ENCODE measurements at regions not wholly inside any gene's neighbourhood (a gene's known extent, or its start where the extent isn't known, plus 50 kb on each side); places are given as distances from the start of the nearest gene placed in this dataset.

DNA sequence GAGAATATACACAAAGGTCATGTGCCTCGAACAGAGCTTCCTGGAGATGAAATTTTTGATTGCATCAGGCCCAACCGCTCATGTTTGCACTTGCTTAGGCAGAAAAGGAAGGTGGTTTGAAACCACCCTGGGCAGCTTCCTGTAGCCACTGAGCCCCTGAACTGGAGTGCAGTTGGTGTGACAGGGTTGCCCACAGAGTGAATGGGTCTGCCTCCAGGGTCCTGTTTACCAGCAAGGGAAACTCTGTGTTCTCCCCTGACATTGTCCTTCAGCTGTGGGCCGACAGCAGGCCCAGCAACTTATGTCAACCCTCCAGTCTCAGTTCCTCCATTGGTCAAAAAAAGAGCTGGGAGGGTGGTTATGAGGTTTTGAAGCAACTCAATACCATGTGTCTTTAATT is 289.6 kb downstream of the KIF4B start:
- DNase-seq: no peak

DNA sequence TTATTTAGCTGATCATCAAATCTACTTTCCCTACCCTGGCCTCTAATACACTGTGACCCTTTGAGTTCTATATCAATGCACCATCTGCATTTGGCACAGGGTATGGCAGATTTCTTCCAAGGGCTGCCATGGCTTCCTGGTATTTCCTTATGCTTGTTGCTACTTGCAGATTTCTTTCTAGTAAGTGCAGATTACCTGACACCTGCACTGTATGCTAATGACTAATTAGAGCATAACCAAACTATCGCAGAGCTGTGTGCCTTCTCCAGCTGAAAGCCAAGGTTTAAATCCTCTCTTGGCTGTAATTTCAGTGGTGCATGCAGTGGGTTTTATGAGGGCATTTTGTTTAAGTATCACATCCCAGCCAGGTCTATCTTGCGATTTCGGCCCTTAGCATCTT is 293.7 kb downstream of the KIF4B start:
- DNase-seq: no peak

DNA sequence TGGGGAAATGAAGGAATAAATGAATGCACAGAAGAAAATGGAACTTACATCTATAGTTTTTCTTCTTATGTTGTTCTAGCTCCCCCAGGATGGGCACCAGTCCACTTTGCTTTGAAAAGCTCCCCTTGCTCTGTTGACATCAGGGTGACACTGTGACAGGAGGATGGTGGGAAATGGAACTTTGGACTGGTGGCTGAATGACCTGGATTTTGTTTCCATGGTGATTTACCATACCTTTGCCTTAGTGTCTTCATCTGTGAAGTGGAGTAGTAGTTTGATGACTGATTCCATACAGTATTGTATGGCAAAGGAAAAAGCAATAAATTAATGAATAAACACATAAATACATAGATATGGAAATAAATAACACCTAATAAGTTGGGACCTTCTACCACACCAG is 294.7 kb downstream of the KIF4B start:
- no peak for DNase-seq

GRCh38 chr5:155309021-155309746 is 295.6 kb downstream of the KIF4B start:
- no peak for DNase-seq

DNA sequence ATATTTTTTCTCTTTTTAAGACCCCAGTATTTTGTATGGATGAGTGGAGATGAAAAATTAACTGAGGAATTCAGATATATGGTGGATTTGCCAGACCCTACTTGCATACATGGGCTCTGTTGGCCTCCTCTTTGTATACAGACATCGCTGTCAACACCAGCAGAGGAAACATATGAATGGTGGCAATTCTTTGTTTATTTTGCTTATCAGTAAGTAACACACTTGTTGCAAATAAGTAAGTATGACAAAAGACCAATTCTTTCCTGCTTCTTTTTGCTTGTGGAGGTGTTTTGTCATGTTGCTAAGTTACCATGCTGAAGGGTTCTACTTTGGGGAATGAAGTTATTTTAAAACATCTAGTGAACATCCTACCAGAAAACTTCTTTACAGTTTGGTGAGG is 298.2 kb downstream of the KIF4B start:
- DNase-seq: no peak

DNA sequence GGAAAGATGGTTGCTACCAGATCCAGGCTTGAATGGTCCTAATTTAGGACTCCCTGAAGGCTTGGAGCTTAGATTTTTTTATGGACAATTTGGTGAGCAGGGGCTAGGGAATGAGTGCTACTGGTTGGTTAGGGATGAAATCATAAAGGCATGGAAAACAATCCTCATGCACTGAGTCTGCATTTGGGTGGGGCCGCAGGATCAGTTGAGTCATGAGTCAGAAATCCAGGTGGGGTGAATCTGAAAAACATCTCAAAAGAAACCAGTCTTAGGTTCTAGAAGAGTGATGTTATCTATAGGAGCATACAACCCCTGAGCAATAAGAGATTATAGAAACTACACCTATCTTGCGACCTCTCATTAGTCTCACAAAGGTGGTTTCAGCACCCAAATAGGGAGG is 300.0 kb downstream of the KIF4B start:
- DNase-seq: no peak

- DNase-seq: no peak
These were observed 302.6 kb downstream of the KIF4B start for GRCh38 chr5:155316070-155316714.

DNA sequence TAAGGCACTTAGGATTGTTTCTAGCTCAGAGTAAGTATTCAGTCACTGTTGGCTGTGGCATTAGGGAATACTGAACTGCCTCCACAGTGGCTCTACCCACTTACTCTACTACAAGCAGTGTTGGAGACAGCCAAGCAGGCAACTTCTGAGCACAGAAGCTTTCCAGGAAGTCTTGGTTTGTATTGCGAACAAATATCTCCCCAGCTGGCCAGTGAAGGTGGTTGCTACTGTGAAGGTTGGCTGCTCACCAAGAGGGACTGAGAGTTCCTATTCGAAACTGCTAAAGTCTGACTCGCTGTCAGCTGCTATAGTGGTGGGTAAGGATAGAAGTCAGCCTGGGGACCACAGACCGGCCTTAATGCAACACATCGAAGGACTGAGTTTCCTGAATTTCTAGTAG is 319.1 kb downstream of the KIF4B start:
- DNase-seq: no peak

- no peak for DNase-seq
These were observed 329.4 kb downstream of the KIF4B start for GRCh38 chr5:155342956-155343355.

DNA sequence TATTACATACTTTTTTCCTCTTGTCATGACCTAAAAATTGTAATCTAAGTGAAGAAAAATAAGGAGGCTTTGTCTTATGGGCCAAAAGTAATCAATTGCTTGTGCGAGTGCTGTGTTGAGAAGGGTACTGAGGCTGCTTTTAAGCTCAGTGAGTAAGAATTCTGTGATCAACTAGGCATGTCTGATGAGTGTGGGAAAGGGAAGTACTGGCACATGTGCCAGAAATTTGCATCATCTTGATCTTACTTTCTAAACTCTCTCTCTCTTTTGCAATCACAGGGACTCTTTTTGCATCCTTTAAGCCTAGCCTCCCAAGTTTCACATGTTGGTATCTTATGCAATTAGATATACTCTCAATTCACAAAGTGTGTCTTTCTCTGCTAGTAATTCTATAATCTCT is 329.9 kb downstream of the KIF4B start:
- no peak for DNase-seq

GRCh38 chr5:155353231-155353630 is 339.7 kb downstream of the KIF4B start:
- DNase-seq: no peak

- DNase-seq: no peak
These were observed 352.5 kb downstream of the KIF4B start for GRCh38 chr5:155366096-155366495.

DNA sequence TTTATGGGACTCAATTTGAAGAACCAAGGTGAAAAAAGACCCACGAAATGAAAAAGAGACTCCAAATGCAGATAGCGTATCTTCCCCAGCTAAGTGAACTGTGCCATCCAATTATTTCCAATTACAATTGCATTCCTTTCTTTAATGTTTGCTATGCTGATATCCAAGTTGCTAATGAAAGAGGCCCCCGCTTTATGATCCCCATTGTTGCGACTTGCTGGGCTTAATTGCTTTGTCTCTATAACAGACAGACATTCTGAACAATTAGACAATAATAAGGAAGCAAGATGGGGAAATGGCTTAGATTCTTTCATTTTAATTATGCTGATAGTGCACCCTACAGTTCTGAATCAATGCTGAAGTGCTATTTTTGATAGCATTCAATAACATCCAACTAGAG is 354.3 kb downstream of the KIF4B start:
- no peak for DNase-seq

DNA sequence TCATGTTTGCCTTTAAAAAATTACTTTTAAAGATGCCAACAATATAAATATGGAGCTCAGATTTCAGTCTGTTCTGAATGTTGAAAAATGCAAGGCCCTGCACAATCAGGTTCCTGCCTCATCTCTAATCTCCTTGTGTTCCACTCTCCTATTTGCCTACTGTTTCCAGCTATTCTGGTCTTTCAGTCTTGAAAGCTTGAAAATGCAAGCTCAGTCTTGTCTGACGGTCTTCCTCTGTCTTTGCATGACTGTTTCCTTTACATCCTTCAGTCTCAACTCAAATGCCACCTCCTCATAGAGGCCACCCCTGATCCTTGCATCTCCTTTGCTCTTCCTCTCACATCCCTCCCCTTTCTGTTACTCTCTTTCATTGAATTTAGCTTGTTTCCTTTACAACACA is 354.9 kb downstream of the KIF4B start:
- no peak for DNase-seq

GRCh38 chr5:155380480-155380879 is 366.9 kb downstream of the KIF4B start:
- DNase-seq: no peak

- DNase-seq: no peak
These were observed 368.1 kb downstream of the KIF4B start for GRCh38 chr5:155381654-155382053.

GRCh38 chr5:155389498-155389897 is 375.9 kb downstream of the KIF4B start:
- DNase-seq: no peak

DNA sequence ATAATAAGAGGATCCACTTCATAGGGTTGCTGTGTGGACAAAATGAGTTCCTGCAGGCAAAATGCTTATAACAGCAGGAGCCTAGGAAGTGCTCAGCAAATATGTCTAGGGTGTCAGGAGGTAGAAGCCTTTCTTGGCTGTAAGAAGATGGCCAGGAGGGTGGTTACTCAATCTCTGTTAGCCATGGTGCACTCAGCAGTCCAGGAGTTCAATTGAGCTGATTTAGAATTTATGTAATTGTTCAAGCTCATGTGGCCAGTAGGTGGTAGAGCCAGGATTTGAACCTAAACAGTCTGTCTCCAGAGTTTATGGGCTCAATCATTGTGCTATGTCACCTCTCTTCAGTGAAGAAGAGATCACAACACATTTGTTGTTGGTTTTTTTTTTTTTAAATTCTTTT is 381.2 kb downstream of the KIF4B start:
- DNase-seq: no peak

DNA sequence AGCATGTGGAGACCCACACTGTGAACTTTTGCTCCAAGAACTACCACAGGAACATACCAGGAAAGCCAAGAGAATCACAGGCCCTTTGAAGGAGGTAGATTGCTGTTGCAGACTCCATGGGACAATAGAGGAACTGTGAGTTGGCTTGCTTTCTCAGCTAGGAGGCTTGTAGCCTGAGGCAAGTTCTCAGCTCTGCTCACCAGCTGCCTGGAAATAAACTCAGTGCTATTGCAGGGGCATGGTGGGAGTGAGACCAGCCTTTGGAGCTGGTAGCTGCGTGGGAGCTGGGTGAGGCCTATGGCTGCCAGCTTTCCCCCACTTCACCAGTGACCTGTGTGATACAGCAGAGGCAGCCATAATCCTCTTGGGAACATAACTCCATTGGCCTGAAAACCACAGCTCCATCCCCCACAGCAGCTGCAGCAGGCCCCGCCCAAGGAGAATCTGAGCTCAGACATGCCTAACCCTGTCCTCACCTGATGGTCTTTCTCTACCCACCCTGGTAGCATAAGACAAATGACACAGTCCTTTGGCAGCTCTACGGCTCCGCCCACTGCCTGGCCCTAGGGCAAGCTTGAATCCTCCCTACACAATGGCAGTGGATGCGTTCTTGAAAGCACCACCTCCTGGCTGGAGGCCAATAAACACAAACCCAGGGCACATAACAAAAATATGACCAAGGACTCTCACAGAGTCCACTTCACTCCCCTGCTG is 389.5 kb downstream of the KIF4B start:
- DNase-seq: no peak

- no peak for DNase-seq
These were observed 393.3 kb downstream of the KIF4B start for GRCh38 chr5:155406815-155407214.

GRCh38 chr5:155408465-155408864 is 394.9 kb downstream of the KIF4B start:
- DNase-seq: no peak

- DNase-seq: no peak
These were observed 403.2 kb downstream of the KIF4B start for GRCh38 chr5:155416765-155417164.

DNA sequence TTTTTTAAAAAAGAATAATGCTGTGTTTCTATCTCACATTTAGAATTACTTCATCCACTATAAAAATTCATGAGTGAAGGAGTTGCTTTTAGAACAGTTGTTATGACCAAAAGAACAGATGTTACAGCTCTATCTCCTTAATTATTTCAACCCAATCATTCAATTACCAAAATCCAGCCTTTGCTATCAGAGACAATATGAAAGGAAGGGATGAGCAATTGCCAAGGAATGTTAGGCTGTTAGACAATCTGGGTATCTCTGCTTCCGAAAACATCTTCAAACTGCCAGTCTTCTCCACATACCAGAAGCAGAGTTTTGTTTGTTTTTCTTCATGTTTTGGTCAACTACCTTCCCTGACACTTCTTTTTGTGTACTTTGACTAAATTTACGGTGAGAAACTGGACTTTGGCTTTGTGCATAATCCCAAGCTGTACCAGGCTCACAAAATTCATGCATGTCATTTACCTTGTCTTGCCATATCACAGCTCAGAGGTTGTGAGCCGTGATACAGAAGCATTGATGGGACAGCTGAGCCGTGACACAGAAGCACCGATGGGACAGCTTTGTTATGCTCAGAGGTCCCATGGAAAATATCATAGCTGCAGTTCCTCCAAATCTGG is 405.5 kb downstream of the KIF4B start:
- no peak for DNase-seq

- no peak for DNase-seq
These were observed 416.6 kb downstream of the KIF4B start for GRCh38 chr5:155430192-155430591.

Measured in stimulated activated CD8-positive, alpha-beta memory T cell treated with anti-CD3 and anti-CD28 coated beads, Interleukin-4, amount 100 ng/mL, for 48 hours (primary cell).